ENCODE measurements at regions not wholly inside any gene's neighbourhood (a gene's known extent, or its start where the extent isn't known, plus 50 kb on each side); places are given as distances from the start of the nearest gene placed in this dataset.

GRCh38 chr4:22019676-22020075, 71.1 kb upstream of the KCNIP4 start:
- Histone ChIP-seq H3K27me3 (ENCODE audit: control insufficient read depth in 1 of 2, insufficient read depth in 2 of 2, low read length in 2 of 2) (no peaks in the 10 kb centered on the region), H3K9me3 (ENCODE audit: control insufficient read depth in 1 of 2, insufficient read depth in 1 of 2, low read length in 2 of 2) (peaks cover 0 to 3% of the 10 kb centered on the region in 2 experiments), H3K4me3 (ENCODE audit: low read length) (no peak overlapping the region), H3K4me1 (ENCODE audit: insufficient read depth, low read length) (no peaks in the 10 kb centered on the region), H3K36me3 (ENCODE audit: insufficient read depth, low read length) (no peaks in the 10 kb centered on the region), H3K27ac (ENCODE audit: low read depth in 1 of 2, low read length in 2 of 2) (no peak overlapping the region)
- POLR2A ChIA-PET, result no interaction called here
- H3K27me3 Mint-ChIP-seq, result no peaks in the 10 kb centered on the region
- DNase-seq, result no peak
- H3K4me3 Mint-ChIP-seq, result no peak overlapping the region
- ATAC-seq (ENCODE audit: poor library complexity), result no peak
- H3K4me1 Mint-ChIP-seq (ENCODE audit: low read depth), result no peaks in the 10 kb centered on the region
- H3K36me3 Mint-ChIP-seq (ENCODE audit: low read depth), result no peaks in the 10 kb centered on the region
- peaks cover 4% of the 10 kb centered on the region for H3K9me3 Mint-ChIP-seq
- H3K27ac Mint-ChIP-seq, result no peak overlapping the region
- no peak for TF ChIP-seq CTCF (IDR thresholded peaks at IDR 0.05)
- CTCF ChIA-PET, result no interaction called here
- intact Hi-C loops (cut with DNase I, micrococcal nuclease), result no loop called here

GRCh38 chr4:22014222-22014741, 65.7 kb upstream of the KCNIP4 start:
- Histone ChIP-seq H3K4me1 (ENCODE audit: insufficient read depth, low read length) (no peaks in the 10 kb centered on the region), H3K36me3 (ENCODE audit: insufficient read depth, low read length) (no peaks in the 10 kb centered on the region), H3K27ac (ENCODE audit: low read depth in 1 of 2, low read length in 2 of 2) (no peak overlapping the region), H3K9me3 (ENCODE audit: control insufficient read depth in 1 of 2, insufficient read depth in 1 of 2, low read length in 2 of 2) (no peaks in the 10 kb centered on the region), H3K4me3 (ENCODE audit: low read length) (no peak overlapping the region), H3K27me3 (ENCODE audit: control insufficient read depth in 1 of 2, insufficient read depth in 2 of 2, low read length in 2 of 2) (no peaks in the 10 kb centered on the region)
- intact Hi-C loops (cut with DNase I, micrococcal nuclease), result no loop called here
- no peak for ATAC-seq (ENCODE audit: poor library complexity)
- Mint-ChIP-seq H3K27ac (no peak overlapping the region), H3K4me3 (no peak overlapping the region), H3K27me3 (no peaks in the 10 kb centered on the region), H3K4me1 (ENCODE audit: low read depth) (no peaks in the 10 kb centered on the region), H3K36me3 (ENCODE audit: low read depth) (no peaks in the 10 kb centered on the region), H3K9me3 (peaks cover 10% of the 10 kb centered on the region)
- TF ChIP-seq CTCF (IDR thresholded peaks at IDR 0.05), result no peak
- no peak for DNase-seq
- POLR2A ChIA-PET, result no interaction called here
- CTCF ChIA-PET, result no interaction called here

- POLR2A ChIA-PET, result no interaction called here
- Histone ChIP-seq H3K36me3 (ENCODE audit: insufficient read depth, low read length) (no peaks in the 10 kb centered on the region), H3K27ac (ENCODE audit: low read depth in 1 of 2, low read length in 2 of 2) (no peak overlapping the region), H3K9me3 (ENCODE audit: control insufficient read depth in 1 of 2, insufficient read depth in 1 of 2, low read length in 2 of 2) (no peaks in the 10 kb centered on the region), H3K4me3 (ENCODE audit: low read length) (no peak overlapping the region), H3K4me1 (ENCODE audit: insufficient read depth, low read length) (no peaks in the 10 kb centered on the region), H3K27me3 (ENCODE audit: control insufficient read depth in 1 of 2, insufficient read depth in 2 of 2, low read length in 2 of 2) (no peaks in the 10 kb centered on the region)
- Mint-ChIP-seq H3K27ac (no peak overlapping the region), H3K36me3 (ENCODE audit: low read depth) (no peaks in the 10 kb centered on the region), H3K9me3 (peaks cover 6% of the 10 kb centered on the region), H3K4me3 (no peak overlapping the region), H3K4me1 (ENCODE audit: low read depth) (no peaks in the 10 kb centered on the region), H3K27me3 (no peaks in the 10 kb centered on the region)
- ATAC-seq (ENCODE audit: poor library complexity) (no peak), DNase-seq (no peak)
- intact Hi-C loops (cut with DNase I, micrococcal nuclease), result no loop called here
- TF ChIP-seq CTCF (IDR thresholded peaks at IDR 0.05), result no peak
- CTCF ChIA-PET, result no interaction called here
Measured at GRCh38 chr4:22003878-22004277, 55.3 kb upstream of the KCNIP4 start.

Measured in CD4-positive, alpha-beta T cell (primary cell).